H7 (cell line): ENCODE measurements at regions not wholly inside any gene's neighbourhood (a gene's known extent, or its start where the extent isn't known, plus 50 kb on each side); places are given as distances from the start of the nearest gene placed in this dataset.
A peak's percentile ranks its signal among the peaks of the same experiment; 100 is the strongest.
"Not testable (repeated sequence)": the region's sequence is repeated elsewhere in the genome, so short reads cannot be mapped to it uniquely, and the experiment has no call there.

Experiments used
- DNase-seq: peaks from one replicate; pipeline ENCODE4 v3.0.0; 2012
- H3K27me3 ChIP-seq: 2 replicates; pipeline ENCODE4 v1.6.0; 2011; ENCODE audit warnings: mild to moderate bottlenecking, low read length; ENCODE audit not compliant: control insufficient read depth, insufficient read depth
- H3K36me3 ChIP-seq: replicated peaks from 2 replicates; pipeline ENCODE4 v1.5.1; 2011; ENCODE audit warnings: low read length; ENCODE audit not compliant: control insufficient read depth, insufficient read depth
- H3K4me3 ChIP-seq: 2 replicates; pipeline ENCODE4 v1.5.1; 2011; ENCODE audit warnings: low read depth, mild to moderate bottlenecking, control low read depth, low read length, moderate library complexity; ENCODE audit not compliant: insufficient read depth

- Histone ChIP-seq H3K27me3 (no peaks in the 10 kb centered on the region), H3K4me3 (no peak overlapping the region), H3K36me3 (no peaks in the 10 kb centered on the region)
- no peak for DNase-seq
Measured at GRCh38 chr7:12493863-12494686, 76.4 kb upstream of the SCIN start.

DNA sequence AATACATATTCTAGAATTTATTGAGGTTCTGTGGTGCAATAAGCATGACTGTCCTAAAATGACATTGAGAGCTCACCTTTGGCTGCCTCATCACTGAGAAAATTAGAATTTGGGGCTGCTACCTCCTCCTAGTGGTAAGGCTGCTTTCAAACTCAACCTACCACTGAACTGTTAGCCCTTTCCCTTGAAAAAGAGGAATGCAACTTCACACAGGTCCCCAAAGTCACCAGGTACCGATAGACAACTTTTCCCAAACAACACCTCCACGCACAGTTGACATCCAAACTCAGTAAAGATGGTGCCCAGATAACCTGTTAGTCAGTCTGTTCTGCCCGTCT, 75.9 kb upstream of the SCIN start:
- DNase-seq, result peak; percentile 30
- no peaks in the 10 kb centered on the region for H3K27me3 ChIP-seq
- H3K4me3 ChIP-seq, result no peak overlapping the region
- H3K36me3 ChIP-seq, result no peaks in the 10 kb centered on the region

GRCh38 chr7:12496901-12497674, 73.4 kb upstream of the SCIN start:
- H3K27me3 ChIP-seq, H3K36me3 ChIP-seq: not testable (repeated sequence)
- DNase-seq, result peak; percentile 8
- H3K4me3 ChIP-seq, result peak overlapping the region; percentile 46

- Histone ChIP-seq H3K27me3 (no peaks in the 10 kb centered on the region), H3K4me3 (no peak overlapping the region)
- no peak for DNase-seq
Measured at GRCh38 chr7:12504149-12504548, 66.4 kb upstream of the SCIN start.

DNA sequence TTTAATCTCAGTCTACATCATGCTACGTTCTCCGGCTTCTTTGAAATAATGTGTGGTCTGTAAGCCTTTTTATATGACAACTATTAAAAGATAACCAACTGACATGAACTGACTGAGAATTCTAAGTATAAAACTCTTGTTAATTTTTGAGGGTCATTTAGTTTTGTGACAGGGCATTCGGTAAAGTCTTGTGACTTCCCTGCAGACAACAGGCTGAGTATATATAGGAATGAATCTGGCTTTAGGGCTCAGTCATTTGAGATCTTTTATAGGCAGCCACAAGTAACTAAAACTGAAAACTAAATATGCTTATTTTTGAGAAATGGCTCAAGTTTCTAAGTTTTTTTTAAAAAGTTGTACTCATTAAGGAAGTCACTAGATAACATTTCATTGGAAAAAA, 62.5 kb upstream of the SCIN start:
- Histone ChIP-seq H3K4me3 (no peak overlapping the region), H3K27me3 (no peaks in the 10 kb centered on the region), H3K36me3 (no peaks in the 10 kb centered on the region)
- no peak for DNase-seq

More at GRCh38 chr7:12504149-12504548, 66.4 kb upstream of the SCIN start:
- no peaks in the 10 kb centered on the region for H3K36me3 ChIP-seq

DNA sequence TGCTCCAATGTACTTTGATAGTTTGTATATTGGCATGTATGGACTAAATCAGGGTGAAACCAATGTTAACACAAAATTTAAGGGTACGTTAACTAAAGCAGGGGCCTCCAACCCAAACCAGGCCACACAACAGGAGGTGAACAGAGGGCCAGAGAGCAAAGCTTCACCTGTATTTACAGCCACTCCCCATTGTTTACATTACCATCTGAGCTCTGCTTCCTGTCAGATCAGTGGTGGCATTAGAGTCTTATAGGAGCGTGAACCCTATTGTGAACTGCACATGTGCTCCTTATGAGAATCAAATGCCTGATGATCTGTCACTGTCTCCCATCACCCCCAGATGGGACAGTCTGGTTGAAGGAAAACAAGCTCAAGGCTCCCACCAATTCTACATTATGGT, 62.0 kb upstream of the SCIN start:
- no peak overlapping the region for H3K4me3 ChIP-seq
- no peaks in the 10 kb centered on the region for H3K36me3 ChIP-seq
- no peak for DNase-seq
- no peaks in the 10 kb centered on the region for H3K27me3 ChIP-seq

- no peak for DNase-seq
- Histone ChIP-seq H3K27me3 (no peaks in the 10 kb centered on the region), H3K36me3 (no peaks in the 10 kb centered on the region), H3K4me3 (no peak overlapping the region)
Measured at GRCh38 chr7:12517451-12517850, 53.1 kb upstream of the SCIN start.

GRCh38 chr7:12518920-12519681, 51.4 kb upstream of the SCIN start:
- H3K36me3 ChIP-seq, result no peaks in the 10 kb centered on the region
- no peaks in the 10 kb centered on the region for H3K27me3 ChIP-seq
- no peak overlapping the region for H3K4me3 ChIP-seq
- DNase-seq, result peak; percentile 38

- no peak for DNase-seq
Measured at GRCh38 chr7:12519682-12520009, 50.9 kb upstream of the SCIN start.

More at GRCh38 chr7:12519682-12520009, 50.9 kb upstream of the SCIN start:
- H3K36me3 ChIP-seq, result no peaks in the 10 kb centered on the region
- H3K4me3 ChIP-seq, result no peak overlapping the region
- no peaks in the 10 kb centered on the region for H3K27me3 ChIP-seq
